H1 (cell line): ENCODE measurements at regions not wholly inside any gene's neighbourhood (a gene's known extent, or its start where the extent isn't known, plus 50 kb on each side); places are given as distances from the start of the nearest gene placed in this dataset.
A peak's percentile ranks its signal among the peaks of the same experiment; 100 is the strongest.

ENCODE experiments used
- CTCF ChIA-PET: fragments of 300-600 bp; sonication (Branson Sonifier 250); formaldehyde crosslinking; loops from one replicate; lab custom pipeline; 2021; ENCODE audit not compliant: partially characterized antibody; lab: Charles Lee
- POLR2A ChIA-PET: fragments of 300-600 bp; sonication (Branson Sonifier 250); formaldehyde crosslinking; loops from one replicate; lab custom pipeline; 2021; ENCODE audit warnings: inconsistent platforms; ENCODE audit not compliant: partially characterized antibody; lab: Charles Lee
- DNase-seq, 2 experiments: peaks; one replicate each; pipeline versions ENCODE4 v3.0.0 to v3.0.0-alpha.2; 2010 to 2022; ENCODE audit warnings: low spot score in 2 of 2, low read depth in 1 of 2, mixed read lengths in 1 of 2
- FAIRE-seq: peaks from 2 replicates; lab custom pipeline; 2011; peaks lifted over from hg19 to GRCh38; lab: Jason Lieb, UNC
- H2AFZ ChIP-seq: 2 replicates; pipeline ENCODE4 v1.8.1; 2012; ENCODE audit warnings: low read length, inconsistent platforms
- H2AK5ac ChIP-seq: 2 replicates; pipeline ENCODE4 v1.6.1; 2013; ENCODE audit warnings: low read depth, low read length
- H2BK120ac ChIP-seq: replicated peaks from 2 replicates; pipeline ENCODE3; 2013; ENCODE audit warnings: low read depth, low read length, inconsistent platforms
- H2BK12ac ChIP-seq: 2 replicates; pipeline ENCODE4 v1.6.1; 2013; ENCODE audit warnings: low read depth, low read length
- H2BK15ac ChIP-seq: 2 replicates; pipeline ENCODE4 v1.6.1; 2013; ENCODE audit warnings: low read length
- H2BK20ac ChIP-seq: 2 replicates; pipeline ENCODE4 v1.6.1; 2013; ENCODE audit warnings: low read length
- H2BK5ac ChIP-seq: 2 replicates; pipeline ENCODE4 v1.6.1; 2013; ENCODE audit warnings: low read depth, low read length
- H3K14ac ChIP-seq: 2 replicates; pipeline ENCODE4 v1.6.1; 2013; ENCODE audit warnings: inconsistent platforms; ENCODE audit not compliant: insufficient read length
- H3K18ac ChIP-seq: 2 replicates; pipeline ENCODE4 v1.6.1; 2013; ENCODE audit warnings: low read length; ENCODE audit errors: extremely low read depth
- H3K23ac ChIP-seq: 2 replicates; pipeline ENCODE4 v1.6.1; 2013; ENCODE audit warnings: inconsistent platforms; ENCODE audit not compliant: insufficient read length
- H3K23me2 ChIP-seq: 2 replicates; pipeline ENCODE4 v1.6.1; 2013; ENCODE audit warnings: low read depth, low read length
- H3K27ac ChIP-seq: 2 replicates; pipeline ENCODE4 v1.6.1; 2011; ENCODE audit warnings: low read depth, low read length, inconsistent platforms
- H3K27me3 ChIP-seq, 4 experiments: replicated peaks in 1 of 4; 1 replicate in 1 of 4; 2 replicates in 3 of 4; pipeline versions ENCODE4 v1.6.1 to v1.8.1; 2011 to 2013; ENCODE audit warnings: low read length in 3 of 4, mild to moderate bottlenecking in 3 of 4, inconsistent platforms in 2 of 4, mixed read lengths in 2 of 4, moderate library complexity in 1 of 4; ENCODE audit not compliant: control insufficient read depth in 3 of 4, insufficient read depth in 3 of 4; ENCODE audit errors: extremely low read depth in 1 of 4
- H3K36me3 ChIP-seq, 4 experiments: 2 replicates each; pipeline versions ENCODE4 v1.6.1 to v1.8.1; 2011 to 2013; ENCODE audit warnings: mild to moderate bottlenecking in 4 of 4, low read length in 3 of 4, moderate library complexity in 2 of 4, control low read depth in 1 of 4, inconsistent platforms in 1 of 4; ENCODE audit not compliant: insufficient read depth in 4 of 4, control insufficient read depth in 2 of 4
- H3K4ac ChIP-seq: replicated peaks from 2 replicates; pipeline ENCODE3; 2013; ENCODE audit warnings: low read length, low read depth, mixed read lengths, inconsistent platforms; ENCODE audit not compliant: insufficient read length
- H3K4me1 ChIP-seq, 4 experiments: replicated peaks in 1 of 4; 1 replicate in 1 of 4; 2 replicates in 3 of 4; pipeline versions ENCODE4 v1.6.1 to v1.8.1; 2011 to 2013; ENCODE audit warnings: low read length in 3 of 4, inconsistent platforms in 2 of 4, mixed read lengths in 1 of 4; ENCODE audit not compliant: insufficient read depth in 4 of 4, control insufficient read depth in 3 of 4
- H3K4me2 ChIP-seq, 2 experiments: 2 replicates each; pipeline versions ENCODE4 v1.6.1 to v1.8.1; 2011 to 2013; ENCODE audit warnings: low read depth in 2 of 2, low read length in 2 of 2, control low read depth in 1 of 2, inconsistent platforms in 1 of 2, mild to moderate bottlenecking in 1 of 2; ENCODE audit not compliant: insufficient read depth in 1 of 2
- H3K4me3 ChIP-seq, 4 experiments: fragments of 200-600, 300-600 bp in 1 of 4; sonication (generic), shearing (Covaris generic), sonication (Bioruptor Twin) in 1 of 4; 2 replicates each; pipeline versions ENCODE4 v1.5.1 to v1.8.1; 2011 to 2016; ENCODE audit warnings: low read length in 4 of 4, low read depth in 3 of 4, control low read depth in 2 of 4, inconsistent platforms in 2 of 4, mild to moderate bottlenecking in 2 of 4, mixed read lengths in 1 of 4, moderate library complexity in 1 of 4; ENCODE audit not compliant: insufficient read depth in 2 of 4; ENCODE audit errors: extremely low read depth in 1 of 4
- H3K56ac ChIP-seq: replicated peaks from 2 replicates; pipeline ENCODE3; 2013; ENCODE audit warnings: low read depth, mild to moderate bottlenecking, mixed read lengths, low read length, inconsistent platforms; ENCODE audit not compliant: insufficient read length
- H3K79me1 ChIP-seq: 2 replicates; pipeline ENCODE4 v1.6.1; 2013; ENCODE audit warnings: low read depth, low read length, control low read depth
- H3K79me2 ChIP-seq, 2 experiments: 2 replicates each; pipeline versions ENCODE4 v1.6.1 to v1.8.1; 2012 to 2013; ENCODE audit warnings: low read length in 2 of 2, mild to moderate bottlenecking in 2 of 2, inconsistent platforms in 1 of 2; ENCODE audit not compliant: insufficient read depth in 2 of 2, control insufficient read depth in 1 of 2
- H3K9ac ChIP-seq, 4 experiments: replicated peaks in 1 of 4; 1 replicate in 1 of 4; 2 replicates in 3 of 4; pipeline versions ENCODE4 v1.6.1 to v1.8.1; 2011 to 2013; ENCODE audit warnings: low read depth in 3 of 4, low read length in 3 of 4, control low read depth in 2 of 4, mild to moderate bottlenecking in 2 of 4, moderate library complexity in 2 of 4, inconsistent platforms in 1 of 4; ENCODE audit errors: extremely low read depth in 1 of 4
- H3K9me3 ChIP-seq, 2 experiments: 2 replicates each; pipeline versions ENCODE4 v1.6.1 to v1.8.1; 2012 to 2013; ENCODE audit warnings: mild to moderate bottlenecking in 2 of 2, moderate library complexity in 2 of 2, control low read depth in 1 of 2, inconsistent platforms in 1 of 2, low read depth in 1 of 2, low read length in 1 of 2, mixed read lengths in 1 of 2; ENCODE audit not compliant: insufficient read depth in 2 of 2
- H4K20me1 ChIP-seq, 2 experiments: replicated peaks in 1 of 2; 2 replicates each; pipeline versions ENCODE3 to v1.8.1; 2011 to 2013; ENCODE audit warnings: inconsistent platforms in 2 of 2, low read length in 2 of 2, mild to moderate bottlenecking in 1 of 2; ENCODE audit not compliant: insufficient read depth in 2 of 2, control insufficient read depth in 1 of 2
- H4K5ac ChIP-seq: 2 replicates; pipeline ENCODE4 v1.6.1; 2013; ENCODE audit warnings: low read length, low read depth, mixed read lengths, inconsistent platforms; ENCODE audit not compliant: insufficient read length
- H4K8ac ChIP-seq: 2 replicates; pipeline ENCODE4 v1.8.0; 2013; ENCODE audit warnings: mild to moderate bottlenecking, moderate library complexity, low read length, inconsistent platforms; ENCODE audit not compliant: insufficient read depth; ENCODE audit errors: extremely low read depth
- H4K91ac ChIP-seq: replicated peaks from 2 replicates; pipeline ENCODE3; 2013; ENCODE audit warnings: low read length, mixed read lengths, inconsistent platforms; ENCODE audit not compliant: insufficient read length
- BCL11A ChIP-seq, 2 experiments: IDR thresholded peaks; one replicate each; pipeline ENCODE4 v1.6.1; 2011; ENCODE audit warnings: low read depth in 2 of 2, low read length in 2 of 2, mild to moderate bottlenecking in 2 of 2
- CBX5 ChIP-seq: fragments of 300-800, 300-1000 bp; sonication (generic); IDR thresholded peaks from 2 replicates; pipeline ENCODE4 v1.7.1; 2016; ENCODE audit warnings: antibody characterized with exemption, low read length, low read depth
- EGR1 ChIP-seq: IDR thresholded peaks from 2 replicates; pipeline ENCODE4 v1.6.1; 2011; ENCODE audit warnings: low read depth, low read length, borderline replicate concordance
- POLR2AphosphoS5 ChIP-seq: IDR thresholded peaks from 2 replicates; pipeline ENCODE4 v1.6.1; 2011; ENCODE audit warnings: low read depth, low read length
- RNF2 ChIP-seq: fragments of 200-900, 300-1000 bp; sonication (generic); IDR thresholded peaks from 2 replicates; pipeline ENCODE4 v1.7.1; 2016; ENCODE audit warnings: borderline replicate concordance, low read depth, mild to moderate bottlenecking, antibody characterized with exemption, low read length; ENCODE audit not compliant: poor library complexity, severe bottlenecking; ENCODE audit errors: missing control alignments
- ZNF274 ChIP-seq: IDR thresholded peaks from 2 replicates; pipeline ENCODE4 v1.7.0; 2012; ENCODE audit warnings: low read length, borderline replicate concordance; ENCODE audit errors: extremely low read depth
- WGBS, 2 experiments: shearing (Covaris generic) in 1 of 2; methylation state at CpG; one replicate each; pipeline versions ENCODE4 v1.1.6 to v1.1.7; 2013 to 2015; ENCODE audit warnings: low lambda C conversion rate in 2 of 2, mixed read lengths in 2 of 2, inconsistent platforms in 1 of 2, low coverage in 1 of 2, missing lambda C conversion rate in 1 of 2; ENCODE audit not compliant: insufficient replicate concordance in 2 of 2, insufficient coverage in 1 of 2, insufficient read length in 1 of 2; ENCODE audit errors: extremely low coverage in 1 of 2, missing lambda C conversion rate in 1 of 2; 5-methylcytosine and 5-hydroxymethylcytosine counted together
- TF ChIP-seq, protein P1 (sequence below), 3 experiments: IDR thresholded peaks; 1 replicate in 2 of 3; 2 replicates in 1 of 3; pipeline versions ENCODE4 v1.5.1 to v1.6.1; 2011; ENCODE audit warnings: low read length in 3 of 3, mild to moderate bottlenecking in 3 of 3, inconsistent platforms in 2 of 3, low read depth in 1 of 3, moderate library complexity in 1 of 3; ENCODE audit not compliant: insufficient read depth in 1 of 3; ENCODE audit errors: control extremely low read depth in 1 of 3
- TF ChIP-seq, protein P2 (sequence below): IDR thresholded peaks from 2 replicates; pipeline ENCODE4 v1.6.1; 2011; ENCODE audit warnings: low read length, improper control_type of control experiment

DNA sequence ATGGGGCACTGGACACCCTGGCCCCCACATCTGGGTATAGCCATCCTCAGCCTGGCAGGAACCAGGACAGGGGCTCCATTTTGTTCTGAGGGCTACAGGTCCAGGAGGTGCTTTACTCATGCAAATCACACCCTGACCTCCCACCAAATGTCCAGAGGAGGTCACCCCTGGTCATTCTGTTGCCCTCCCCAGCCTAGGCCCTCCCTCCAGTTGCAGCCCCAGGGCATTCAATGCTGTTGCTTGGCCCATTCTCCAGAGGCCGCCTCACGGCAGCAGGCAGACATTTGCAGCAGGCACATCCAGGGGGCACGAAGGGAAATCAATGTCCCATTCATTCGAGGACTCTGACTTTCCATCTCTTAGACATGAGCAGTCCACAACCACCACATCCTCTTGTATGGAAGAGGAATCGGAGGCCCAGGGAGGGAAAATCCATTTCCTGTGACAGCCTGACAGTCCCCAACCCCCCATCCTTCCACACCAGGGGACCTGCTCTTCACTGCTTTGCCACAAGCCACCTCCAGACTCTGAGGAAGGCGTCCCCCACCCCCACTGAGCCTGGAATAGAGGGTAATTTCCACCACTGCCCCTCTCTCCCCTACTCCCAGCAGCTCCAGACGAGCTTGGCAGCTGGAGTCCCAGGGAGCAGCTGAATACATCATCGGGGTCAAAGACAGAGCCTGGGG, 76.2 kb upstream of the UNC5B start:
- H3K56ac ChIP-seq: no peak overlapping the region
- H3K4me1 ChIP-seq: peaks cover 2 to 11% (median 6%) of the 10 kb centered on the region in 4 experiments
- WGBS, 2 experiments: 88% methylated on average over 6 of the region's 8 CpGs; no CpG with 5 or more reads in 1 of the 2 experiments
- no peak for DNase-seq
- no peaks in the 10 kb centered on the region for H3K79me1 ChIP-seq
- no peak overlapping the region for H3K4me3 ChIP-seq
- no peaks in the 10 kb centered on the region for H4K20me1 ChIP-seq
- no peak overlapping the region for H2BK5ac ChIP-seq
- H3K23ac ChIP-seq: no peak overlapping the region
- peak overlapping the region; percentile 28; the same call in 1 of the 2 replicates for H3K18ac ChIP-seq
- POLR2A ChIA-PET: interaction anchor here (0.6 to 0.7 kb wide), 2 partner anchors 58 to 149 kb away, joined by 3 read pairs; no protein-coding TSS in a partner anchor
- no peak overlapping the region for H3K4ac ChIP-seq
- no peak overlapping the region for H3K14ac ChIP-seq
- no peaks in the 10 kb centered on the region for H3K36me3 ChIP-seq
- no peaks in the 10 kb centered on the region for H3K23me2 ChIP-seq
- H2BK20ac ChIP-seq: peak overlapping the region; percentile 77; the same call in 1 of the 2 replicates
- no peak overlapping the region for H4K5ac ChIP-seq
- CTCF ChIA-PET: interaction anchor here (1.3 to 3.5 kb wide), 6 partner anchors 12 to 233 kb away, joined by 4 to 20 read pairs (median 6); no protein-coding TSS in a partner anchor
- no peak overlapping the region for H2BK15ac ChIP-seq
- H2AFZ ChIP-seq: no peak overlapping the region
- H3K27ac ChIP-seq: no peak overlapping the region
- peak overlapping the region; percentile 46; the same call in 1 of the 2 replicates for H2BK12ac ChIP-seq
- no peaks in the 10 kb centered on the region for H3K9me3 ChIP-seq
- no peak overlapping the region for H2BK120ac ChIP-seq
- H3K4me2 ChIP-seq: no peak overlapping the region
- H3K27me3 ChIP-seq: no peaks in the 10 kb centered on the region; a peak in 1 of 7 replicates
- no peaks in the 10 kb centered on the region for H3K79me2 ChIP-seq
- H4K91ac ChIP-seq: peak overlapping the region; percentile 62
- no peak overlapping the region for H2AK5ac ChIP-seq
- FAIRE-seq: no peak
- H4K8ac ChIP-seq: peak overlapping the region; percentile 3; the same call in 1 of the 2 replicates
- H3K9ac ChIP-seq: no peak overlapping the region
- no peak for TF ChIP-seq BCL11A (IDR thresholded peaks at IDR 0.05; ENCODE audit: low read depth in 2 of 2, low read length in 2 of 2)
- no peak for TF ChIP-seq CBX5
- TF ChIP-seq EGR1: no peak
- no peak for TF ChIP-seq ZNF274
- TF ChIP-seq POLR2AphosphoS5: no peak
- no peak for TF ChIP-seq RNF2
- TF ChIP-seq, protein P1, sequence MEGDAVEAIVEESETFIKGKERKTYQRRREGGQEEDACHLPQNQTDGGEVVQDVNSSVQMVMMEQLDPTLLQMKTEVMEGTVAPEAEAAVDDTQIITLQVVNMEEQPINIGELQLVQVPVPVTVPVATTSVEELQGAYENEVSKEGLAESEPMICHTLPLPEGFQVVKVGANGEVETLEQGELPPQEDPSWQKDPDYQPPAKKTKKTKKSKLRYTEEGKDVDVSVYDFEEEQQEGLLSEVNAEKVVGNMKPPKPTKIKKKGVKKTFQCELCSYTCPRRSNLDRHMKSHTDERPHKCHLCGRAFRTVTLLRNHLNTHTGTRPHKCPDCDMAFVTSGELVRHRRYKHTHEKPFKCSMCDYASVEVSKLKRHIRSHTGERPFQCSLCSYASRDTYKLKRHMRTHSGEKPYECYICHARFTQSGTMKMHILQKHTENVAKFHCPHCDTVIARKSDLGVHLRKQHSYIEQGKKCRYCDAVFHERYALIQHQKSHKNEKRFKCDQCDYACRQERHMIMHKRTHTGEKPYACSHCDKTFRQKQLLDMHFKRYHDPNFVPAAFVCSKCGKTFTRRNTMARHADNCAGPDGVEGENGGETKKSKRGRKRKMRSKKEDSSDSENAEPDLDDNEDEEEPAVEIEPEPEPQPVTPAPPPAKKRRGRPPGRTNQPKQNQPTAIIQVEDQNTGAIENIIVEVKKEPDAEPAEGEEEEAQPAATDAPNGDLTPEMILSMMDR (IDR thresholded peaks at IDR 0.05; ENCODE audit: control extremely low read depth in 1 of 3, insufficient read depth in 1 of 3, low read depth in 1 of 3, low read length in 3 of 3): no peak
- TF ChIP-seq, protein P2, sequence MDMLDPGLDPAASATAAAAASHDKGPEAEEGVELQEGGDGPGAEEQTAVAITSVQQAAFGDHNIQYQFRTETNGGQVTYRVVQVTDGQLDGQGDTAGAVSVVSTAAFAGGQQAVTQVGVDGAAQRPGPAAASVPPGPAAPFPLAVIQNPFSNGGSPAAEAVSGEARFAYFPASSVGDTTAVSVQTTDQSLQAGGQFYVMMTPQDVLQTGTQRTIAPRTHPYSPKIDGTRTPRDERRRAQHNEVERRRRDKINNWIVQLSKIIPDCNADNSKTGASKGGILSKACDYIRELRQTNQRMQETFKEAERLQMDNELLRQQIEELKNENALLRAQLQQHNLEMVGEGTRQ: no peak
